ENCODE measurements at regions not wholly inside any gene's neighbourhood (a gene's known extent, or its start where the extent isn't known, plus 50 kb on each side); places are given as distances from the start of the nearest gene placed in this dataset.

GRCh38 chr7:118013252-118014010 lies 140.2 kb upstream of the CTTNBP2 start:
- no peak for TF ChIP-seq YY1 (IDR thresholded peaks at IDR 0.05; ENCODE audit: low read depth)
- TF ChIP-seq EGR1 (IDR thresholded peaks at IDR 0.05), result no peak
- no peak for TF ChIP-seq NFIC (IDR thresholded peaks at IDR 0.05)
- no peak for TF ChIP-seq USF1 (IDR thresholded peaks at IDR 0.05)
- no peak for TF ChIP-seq RAD21 (IDR thresholded peaks at IDR 0.05; ENCODE audit: low read depth)
- no peak for TF ChIP-seq EP300 (IDR thresholded peaks at IDR 0.05; ENCODE audit: borderline replicate concordance)
- TF ChIP-seq MAX (IDR thresholded peaks at IDR 0.05), result no peak
- TF ChIP-seq REST (IDR thresholded peaks at IDR 0.05; ENCODE audit: low read depth), result no peak
- TF ChIP-seq ZBTB7A (IDR thresholded peaks at IDR 0.05; ENCODE audit: low read depth), result no peak
- TF ChIP-seq TCF12 (IDR thresholded peaks at IDR 0.05; ENCODE audit: low read depth), result no peak
- TF ChIP-seq TAF1 (IDR thresholded peaks at IDR 0.05; ENCODE audit: low read depth), result no peak
- no peak for TF ChIP-seq FOXM1 (IDR thresholded peaks at IDR 0.05; ENCODE audit: borderline replicate concordance, low read depth)
- no peak for TF ChIP-seq TEAD4 (IDR thresholded peaks at IDR 0.05)

- TF ChIP-seq MAX (IDR thresholded peaks at IDR 0.05), result no peak
- TF ChIP-seq NFIC (IDR thresholded peaks at IDR 0.05), result no peak
- TF ChIP-seq RAD21 (IDR thresholded peaks at IDR 0.05; ENCODE audit: low read depth), result no peak
- TF ChIP-seq TEAD4 (IDR thresholded peaks at IDR 0.05), result no peak
- no peak for TF ChIP-seq EGR1 (IDR thresholded peaks at IDR 0.05)
- TF ChIP-seq USF1 (IDR thresholded peaks at IDR 0.05), result no peak
- TF ChIP-seq ZBTB7A (IDR thresholded peaks at IDR 0.05; ENCODE audit: low read depth), result no peak
- no peak for TF ChIP-seq TCF12 (IDR thresholded peaks at IDR 0.05; ENCODE audit: low read depth)
- TF ChIP-seq CREB1 (IDR thresholded peaks at IDR 0.05; ENCODE audit: low read depth), result no peak
- no peak for TF ChIP-seq YY1 (IDR thresholded peaks at IDR 0.05; ENCODE audit: low read depth)
- TF ChIP-seq EP300 (IDR thresholded peaks at IDR 0.05; ENCODE audit: borderline replicate concordance), result no peak
- TF ChIP-seq REST (IDR thresholded peaks at IDR 0.05; ENCODE audit: low read depth), result no peak
- no peak for TF ChIP-seq TAF1 (IDR thresholded peaks at IDR 0.05; ENCODE audit: low read depth)
- no peak for TF ChIP-seq FOXM1 (IDR thresholded peaks at IDR 0.05; ENCODE audit: borderline replicate concordance, low read depth)
- TF ChIP-seq CEBPB (IDR thresholded peaks at IDR 0.05), result no peak
These were observed 149.3 kb upstream of the CTTNBP2 start for GRCh38 chr7:118022546-118022945.

- TF ChIP-seq ZBTB7A (IDR thresholded peaks at IDR 0.05; ENCODE audit: low read depth) (no peak), RAD21 (IDR thresholded peaks at IDR 0.05; ENCODE audit: low read depth) (no peak), YY1 (IDR thresholded peaks at IDR 0.05; ENCODE audit: low read depth) (no peak)
These were observed 153.6 kb upstream of the CTTNBP2 start for GRCh38 chr7:118026791-118027190.

GRCh38 chr7:118028226-118028625 lies 155.0 kb upstream of the CTTNBP2 start:
- TF ChIP-seq USF1 (IDR thresholded peaks at IDR 0.05) (no peak), REST (IDR thresholded peaks at IDR 0.05; ENCODE audit: low read depth) (no peak)
